NCI-H187 (cell line): ENCODE measurements at regions not wholly inside any gene's neighbourhood (a gene's known extent, or its start where the extent isn't known, plus 50 kb on each side); places are given as distances from the start of the nearest gene placed in this dataset.
A peak's percentile ranks its signal among the peaks of the same experiment; 100 is the strongest.
"Not testable (repeated sequence)": the region's sequence is repeated elsewhere in the genome, so short reads cannot be mapped to it uniquely, and the experiment has no call there.

Experiments
- DNase-seq, 2 experiments: peaks; one replicate each; lab custom pipeline; 2025; lab: John Stamatoyannopoulos, UW

DNA sequence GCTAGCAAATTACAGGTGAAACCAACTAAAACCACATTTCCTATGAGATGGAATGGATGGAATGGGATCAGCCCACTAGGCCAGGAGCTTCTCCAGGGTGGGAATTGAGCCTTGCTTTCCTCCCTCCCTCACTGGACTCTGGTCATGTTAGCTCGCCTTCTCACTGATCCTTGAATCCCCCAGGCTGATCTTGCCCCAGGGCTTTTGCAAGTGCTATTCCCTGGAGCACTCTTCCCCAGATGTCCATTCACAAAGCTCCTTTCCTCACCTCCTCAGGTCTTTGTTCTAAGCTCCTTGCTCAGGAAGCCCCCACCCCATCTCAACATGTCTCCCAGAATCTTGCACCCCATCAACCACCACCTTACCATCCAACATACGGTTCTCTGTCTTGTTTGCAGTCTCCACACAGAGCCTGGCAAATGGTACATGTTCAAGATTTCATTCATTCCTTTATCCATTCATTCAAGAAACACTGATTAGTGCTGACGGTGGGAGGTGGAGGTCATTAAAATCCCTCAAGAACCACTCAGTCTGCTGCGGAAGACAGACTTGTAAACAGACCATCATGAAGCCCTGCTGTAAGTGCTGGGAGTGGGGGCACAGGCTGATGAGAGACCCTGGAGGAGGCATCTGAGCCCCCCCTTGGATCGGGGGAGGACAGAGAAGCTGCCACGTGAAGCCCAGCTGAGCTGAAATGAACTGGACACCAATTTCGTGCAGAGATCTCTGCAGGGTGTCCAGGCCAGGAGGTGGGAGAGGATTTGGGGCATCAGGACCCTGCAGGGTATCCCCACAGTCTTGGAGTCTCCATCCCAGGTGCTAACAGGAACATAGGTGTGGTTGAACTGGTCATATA is 141.7 kb downstream of the BARX1 start:
- peak in 1 of 2 experiments; percentile 34 for DNase-seq

DNA sequence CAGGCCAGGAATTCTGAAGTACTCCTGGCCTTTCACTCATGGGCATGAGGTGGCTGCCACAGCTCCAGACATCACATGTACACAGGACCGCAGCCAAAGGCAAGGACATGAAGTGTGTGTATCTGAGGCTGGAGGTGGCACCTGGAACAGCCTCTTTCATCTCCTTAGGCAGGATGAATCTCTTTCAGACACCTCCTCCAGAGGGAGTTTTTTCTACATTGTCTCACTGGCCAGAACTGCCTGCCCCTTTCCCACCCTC is 142.8 kb downstream of the BARX1 start:
- DNase-seq, result no peak

DNA sequence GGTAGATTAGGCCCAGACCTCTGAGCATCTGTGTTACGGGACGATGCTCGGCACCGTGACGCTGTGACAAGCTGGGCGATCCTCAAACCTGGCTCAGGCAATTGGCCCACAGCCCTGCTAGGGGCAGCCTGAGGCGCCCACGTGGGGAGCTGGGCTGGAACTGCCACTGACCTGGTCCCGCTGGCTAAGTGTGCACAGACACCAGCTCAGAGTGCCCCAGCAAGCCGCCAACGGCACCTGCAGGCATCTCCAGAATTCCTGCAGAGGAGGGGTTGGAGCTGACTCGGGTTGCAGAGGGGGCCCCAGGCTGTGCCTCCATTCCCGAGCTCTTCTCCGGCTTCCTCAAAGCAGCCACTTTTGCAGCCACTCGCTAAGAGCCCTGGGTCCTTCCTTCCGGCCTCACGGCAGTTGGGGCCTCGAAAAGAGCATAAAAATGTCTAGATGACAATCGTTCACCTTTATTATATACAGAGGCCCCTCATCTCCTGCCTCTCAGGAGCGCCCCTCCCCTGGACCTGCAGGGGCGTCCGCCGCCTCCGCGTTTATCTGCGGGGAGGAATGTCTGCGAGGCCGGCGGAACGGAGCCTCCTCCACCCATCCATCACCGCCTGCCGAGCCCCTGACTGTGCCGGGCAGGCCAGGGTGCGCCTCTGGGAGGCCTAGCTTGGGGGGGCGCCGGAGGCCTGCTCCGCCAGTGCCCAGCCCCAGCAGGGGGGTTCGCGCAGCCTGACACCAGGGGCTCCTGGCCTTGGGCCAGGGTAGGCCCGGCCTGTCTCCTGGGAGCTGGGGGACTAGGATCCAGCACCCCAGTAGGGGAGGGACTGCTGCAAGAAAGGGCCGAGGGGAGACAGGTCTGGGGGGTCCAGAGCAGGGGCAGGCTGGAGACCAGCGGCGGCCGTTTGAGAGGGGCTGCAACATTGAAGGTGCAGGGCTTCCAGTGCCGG is 144.9 kb downstream of the BARX1 start:
- no peak for DNase-seq

DNA sequence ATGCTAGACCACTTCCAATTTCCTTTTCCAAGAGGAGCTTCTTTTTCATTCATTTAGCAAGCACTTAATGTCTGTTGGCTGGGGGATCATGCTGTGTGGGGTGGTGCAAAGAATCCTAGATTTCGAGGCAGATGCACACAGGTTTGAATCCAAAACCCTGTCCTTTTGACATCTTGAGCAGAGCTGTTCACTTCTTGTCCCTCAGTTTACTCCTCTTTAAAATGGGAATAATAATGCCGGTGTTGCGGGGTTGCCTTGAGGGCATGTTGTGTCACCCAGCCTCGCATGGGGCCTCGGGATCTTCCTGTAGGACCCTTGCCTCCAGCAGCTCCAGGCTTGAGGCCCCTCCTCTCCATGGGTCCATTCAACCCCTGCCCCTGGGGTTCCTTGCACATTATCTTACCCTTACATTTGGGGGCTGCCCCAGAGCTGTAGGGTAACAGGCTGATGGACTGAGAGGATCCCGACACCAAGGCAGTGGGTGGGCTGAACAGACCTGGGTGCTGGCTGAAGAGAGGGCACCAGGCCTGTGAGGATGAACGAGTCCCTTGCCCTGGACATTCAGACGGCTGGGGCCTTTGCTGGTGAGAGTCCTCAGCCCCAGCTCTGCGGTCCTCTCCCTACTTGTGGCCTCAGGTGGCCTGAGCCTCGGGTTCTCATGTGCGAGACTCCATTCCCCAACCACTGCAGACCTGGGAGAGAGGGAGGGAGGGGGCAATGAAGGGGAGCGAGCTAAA is 145.8 kb downstream of the BARX1 start:
- no peak for DNase-seq

DNA sequence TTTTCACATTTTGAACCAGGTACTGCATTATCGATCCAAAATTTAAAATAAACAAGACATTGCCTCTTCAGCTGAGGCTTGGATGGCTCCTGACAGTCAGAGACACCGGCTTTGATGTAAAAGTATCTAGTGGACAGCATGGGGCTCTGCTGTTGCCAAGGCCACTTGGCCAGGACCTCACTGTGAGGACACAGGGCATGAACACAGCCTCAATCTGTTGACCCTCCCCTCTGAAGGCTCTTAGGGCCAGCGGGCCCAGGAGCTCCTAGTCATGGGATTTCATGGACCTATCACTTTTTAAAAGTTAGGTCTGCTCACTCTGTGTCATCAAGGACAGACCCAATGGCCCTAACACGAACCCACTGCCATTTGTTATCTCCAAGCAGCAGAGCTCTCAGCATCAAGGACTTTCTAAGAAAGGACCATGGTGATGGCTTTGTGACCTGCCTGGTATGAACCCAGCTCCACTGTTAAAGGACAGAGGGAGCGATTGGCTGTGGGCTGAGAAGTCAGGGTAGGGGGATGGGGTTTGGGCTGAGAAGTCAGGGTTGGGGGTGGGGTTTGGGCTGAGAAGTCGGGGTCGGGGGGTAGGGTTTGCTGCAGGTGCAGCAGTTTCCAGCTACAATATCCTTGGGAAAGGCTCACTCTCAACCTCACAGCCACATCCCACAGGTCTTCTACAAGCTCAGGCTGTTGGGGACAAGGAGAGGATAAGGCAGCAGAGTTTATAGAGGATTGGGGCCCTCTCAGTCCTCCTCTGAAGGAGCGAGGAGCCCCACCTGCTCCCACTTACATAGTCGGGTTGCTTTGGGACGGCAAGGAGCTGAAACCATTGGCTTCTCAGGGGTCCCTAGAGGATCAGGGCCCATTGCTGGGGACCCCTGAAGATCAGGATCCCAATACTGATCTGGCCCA is 146.8 kb downstream of the BARX1 start:
- DNase-seq, result no peak

DNA sequence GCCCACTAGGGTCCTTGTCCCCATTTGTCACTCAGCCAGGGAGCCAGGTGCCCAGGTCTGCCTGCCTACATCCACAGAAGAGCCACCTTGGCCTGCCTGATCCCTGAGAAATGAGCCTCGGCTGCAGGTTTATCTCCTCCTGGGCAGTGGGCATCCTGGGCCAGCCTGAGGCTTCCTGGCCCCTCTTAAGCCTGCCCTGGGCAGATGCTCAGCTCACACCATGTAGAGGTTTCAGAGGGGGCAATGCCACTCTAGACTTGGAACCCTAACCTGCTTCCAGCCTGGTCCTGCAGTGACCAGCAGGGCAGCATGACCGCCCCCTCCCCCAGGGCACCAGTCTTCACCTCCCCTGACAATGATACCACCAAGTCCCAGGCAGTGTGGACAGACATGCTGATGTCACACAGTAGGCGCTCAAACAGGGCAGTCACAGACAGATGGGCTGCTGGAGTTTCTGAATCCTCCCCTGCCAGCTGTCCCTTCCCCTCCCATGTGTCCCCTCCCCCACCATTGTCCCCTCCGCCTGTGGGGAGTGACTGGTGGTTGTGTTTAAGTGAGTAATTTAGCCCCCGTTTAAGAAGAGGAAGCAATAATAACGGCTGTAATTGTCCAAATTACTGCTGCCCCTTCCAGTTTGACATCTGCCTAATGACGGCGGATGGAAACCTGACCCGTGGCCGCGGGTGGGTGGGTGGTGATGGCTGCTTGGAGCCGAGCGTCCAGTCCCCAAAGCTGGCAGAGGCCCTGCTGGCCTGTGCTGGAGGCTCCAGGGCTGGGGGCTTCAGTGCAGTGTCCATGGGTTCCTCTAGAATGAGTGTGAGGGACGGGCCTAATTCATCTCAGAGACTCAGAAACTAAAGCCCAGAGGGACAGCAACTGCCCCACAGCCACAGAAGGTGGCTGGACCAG is 147.7 kb downstream of the BARX1 start:
- DNase-seq, result no peak

DNA sequence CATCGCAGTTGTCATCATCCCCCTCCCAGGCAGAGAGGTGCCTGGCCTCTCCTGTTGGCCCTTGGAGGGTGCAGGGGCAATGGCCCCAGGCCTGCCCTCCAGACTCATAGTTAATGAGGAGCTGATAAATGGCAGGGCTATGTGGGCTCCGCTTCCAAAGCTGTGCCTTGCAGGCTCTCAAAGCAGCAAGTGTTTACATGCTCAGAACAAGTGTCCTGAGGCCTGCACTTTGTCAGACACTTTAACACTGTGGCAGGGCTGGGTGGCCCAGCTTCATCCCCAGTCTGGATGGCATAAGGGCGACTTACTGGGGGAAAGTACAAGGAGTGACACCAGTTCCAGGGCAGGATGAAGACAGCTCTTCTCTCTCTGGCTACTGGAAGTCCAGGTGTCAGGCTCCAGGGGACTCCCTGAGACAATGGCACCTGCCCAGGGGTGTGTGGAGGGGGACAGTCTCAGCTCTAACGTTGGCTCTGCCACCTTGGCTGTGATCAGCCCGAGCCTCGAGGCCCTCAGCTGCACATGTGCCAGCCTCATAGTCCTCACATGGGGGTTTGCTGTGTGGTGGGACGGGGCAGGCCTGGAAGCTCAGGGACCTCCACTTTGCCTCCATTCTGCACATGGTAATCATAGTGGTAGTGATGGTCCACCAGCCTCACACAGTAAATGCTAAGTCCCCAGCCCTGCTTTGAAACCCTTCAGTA is 153.4 kb downstream of the BARX1 start:
- DNase-seq, result no peak

DNA sequence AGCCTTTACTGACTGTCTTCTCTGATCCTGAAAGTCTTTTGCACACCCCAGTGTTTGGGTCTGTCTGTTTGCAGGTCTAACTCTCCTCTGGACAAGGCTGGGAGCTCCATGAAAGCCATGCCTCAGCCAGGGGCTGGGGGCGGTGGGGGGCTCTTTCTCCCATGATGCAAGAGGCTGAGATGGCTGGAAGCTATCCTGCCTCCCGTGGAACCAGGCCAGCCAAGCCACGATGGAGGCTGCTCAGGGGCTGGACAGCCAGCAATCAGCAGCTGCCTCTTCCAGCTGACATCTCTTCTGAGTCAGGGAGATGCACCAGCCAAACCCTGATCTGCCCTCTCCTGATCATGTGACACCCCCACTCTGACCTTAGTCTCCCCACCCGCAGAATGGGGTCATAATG is 154.0 kb downstream of the BARX1 start:
- no peak for DNase-seq

DNA sequence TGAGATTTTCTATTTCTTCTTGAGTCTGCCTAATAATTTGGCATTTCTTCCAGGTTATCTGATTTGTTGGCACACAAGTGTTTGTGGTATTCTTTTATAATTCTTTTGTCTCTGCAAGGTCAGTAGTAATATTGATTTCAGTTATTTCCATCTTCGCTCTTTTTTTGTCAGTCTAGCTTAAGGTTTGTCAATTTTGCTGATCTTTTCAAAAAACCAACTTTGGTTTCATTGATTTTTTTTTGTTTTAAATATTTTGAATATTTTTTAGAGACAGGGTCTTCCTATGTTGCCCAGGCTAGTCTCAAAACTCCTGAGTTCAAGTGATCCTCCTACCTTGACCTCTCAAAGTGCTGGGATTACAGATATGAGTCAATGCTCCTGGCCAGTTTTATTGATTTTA is 162.8 kb downstream of the BARX1 start:
- no peak for DNase-seq

DNA sequence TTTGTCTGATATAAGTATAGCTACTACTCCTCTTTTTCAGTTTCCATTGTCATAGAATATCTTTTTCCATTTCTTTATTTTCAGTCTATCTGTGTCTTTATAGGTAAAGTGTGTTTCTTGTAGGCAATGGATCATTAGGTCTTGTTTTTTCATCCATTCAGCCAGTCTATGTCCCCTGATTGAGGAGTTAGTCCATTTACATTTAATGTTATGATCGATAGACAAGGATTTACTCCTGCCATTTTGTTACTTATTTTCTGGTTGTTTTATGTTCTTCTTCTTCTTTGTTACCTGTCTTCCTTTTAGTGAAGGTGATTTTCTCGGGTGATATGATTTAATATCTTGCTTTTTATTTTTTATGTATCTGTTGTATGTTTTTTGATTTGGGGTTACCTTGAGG is 169.0 kb downstream of the BARX1 start:
- DNase-seq, result no peak

DNA sequence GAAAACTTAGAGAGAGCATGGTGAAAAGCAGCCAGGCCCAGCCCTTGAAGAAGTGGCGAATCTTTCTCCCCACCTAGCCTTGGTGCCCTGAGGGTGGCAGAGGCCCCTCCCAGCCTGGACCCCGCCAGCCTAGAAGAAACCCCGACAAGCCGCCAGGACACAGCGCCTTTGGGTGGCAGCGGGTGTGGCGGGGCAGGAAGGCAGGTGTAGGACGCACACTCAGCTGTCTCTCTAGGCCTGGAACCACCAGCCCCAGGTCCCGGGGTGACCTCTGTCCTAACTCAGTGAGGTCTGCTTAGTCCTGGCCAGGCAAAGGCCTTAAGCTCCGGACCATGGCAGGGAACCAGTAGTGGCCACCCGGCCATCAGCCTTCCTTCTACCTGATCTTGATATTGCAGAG is 178.3 kb downstream of the BARX1 start:
- no peak for DNase-seq

DNA sequence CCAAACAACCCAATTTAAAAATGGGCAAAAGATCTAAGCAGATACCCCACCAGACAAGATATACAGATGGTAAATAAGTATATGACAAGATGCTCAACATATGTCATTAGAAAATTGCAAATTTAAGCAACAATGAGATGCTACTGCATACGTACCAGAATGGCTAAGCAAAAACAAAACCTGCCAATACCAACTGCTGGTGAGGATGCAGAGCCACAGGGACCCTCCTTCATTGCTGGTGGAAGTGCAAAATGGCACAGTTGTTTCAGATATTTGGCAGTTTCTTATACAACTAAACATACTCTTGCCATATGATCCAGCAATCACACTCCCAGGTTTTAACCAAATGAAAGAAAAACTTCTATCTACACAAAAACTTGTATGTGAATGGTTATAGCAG is 178.9 kb downstream of the BARX1 start:
- DNase-seq, result no peak

DNA sequence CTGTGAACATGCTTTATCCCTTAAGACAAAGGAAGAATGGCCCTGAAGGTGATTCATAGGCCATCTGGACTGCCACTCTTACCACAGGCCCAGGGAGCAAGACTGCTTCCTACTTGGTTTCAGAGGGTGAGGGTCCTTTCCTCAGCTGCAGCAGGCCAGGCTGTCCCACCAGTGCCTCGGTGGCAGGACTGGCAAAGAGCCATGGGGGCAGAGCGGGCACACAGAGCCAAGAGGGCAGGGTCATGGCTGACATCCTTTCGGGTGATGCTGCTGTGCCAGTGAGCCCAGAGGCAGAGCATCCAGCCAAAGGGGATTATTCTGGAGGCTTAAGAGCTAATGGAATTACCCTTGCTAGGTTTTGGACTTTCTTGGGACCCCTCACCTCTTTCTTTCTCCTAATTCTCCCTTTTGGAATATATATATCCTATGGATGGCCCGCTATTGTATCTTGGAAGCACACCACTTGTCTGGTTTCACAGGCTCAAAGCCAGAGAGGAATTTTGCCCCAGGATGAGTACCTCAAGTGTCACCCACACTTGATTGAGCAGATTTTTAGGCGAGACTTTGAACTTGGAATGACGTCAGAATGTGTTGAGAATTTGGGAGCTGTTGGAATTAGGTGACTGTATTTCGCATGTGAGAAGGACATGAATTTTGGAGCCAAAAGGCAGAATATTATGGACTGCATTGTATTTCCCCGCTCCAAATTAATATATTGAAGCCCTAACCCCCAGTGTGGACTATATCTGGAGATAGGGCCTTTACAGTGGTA is 180.6 kb downstream of the BARX1 start:
- no peak for DNase-seq

DNA sequence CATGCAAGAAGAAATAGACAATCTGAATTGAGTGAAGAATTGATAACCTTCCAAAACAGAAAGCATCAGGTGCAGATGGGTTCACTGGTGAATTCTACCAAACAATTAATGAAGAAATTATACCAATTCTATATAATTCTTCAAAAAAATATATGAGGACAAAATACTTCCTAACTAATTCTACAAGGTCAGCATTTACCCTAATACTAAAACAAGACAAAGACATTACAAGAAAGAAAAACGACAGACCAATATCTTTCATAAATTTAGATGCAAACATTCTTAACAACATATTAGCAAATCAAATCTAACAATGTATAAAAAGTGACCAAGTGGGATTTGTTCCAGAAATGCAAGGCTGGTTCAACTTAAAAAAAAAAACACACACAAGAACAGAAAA is 183.9 kb downstream of the BARX1 start:
- DNase-seq, result no peak

DNA sequence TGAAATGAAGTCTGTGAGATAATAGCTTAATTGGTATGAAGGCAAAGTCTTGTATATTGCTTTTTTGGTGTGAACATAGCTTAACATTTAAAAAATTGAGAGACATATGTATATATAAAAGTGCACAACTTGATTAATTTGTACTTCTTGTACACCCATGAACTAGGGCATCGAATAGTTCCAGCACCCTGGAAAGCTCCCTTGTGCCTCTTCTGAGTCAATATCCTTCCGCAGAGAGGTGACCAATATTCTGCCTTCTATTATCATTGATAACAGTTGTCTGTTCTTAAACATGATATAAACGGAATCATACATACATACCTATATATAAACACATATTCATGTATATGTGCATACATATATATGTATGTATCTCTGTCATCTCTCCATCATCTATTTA is 185.4 kb downstream of the PHF2 start:
- no peak for DNase-seq

DNA sequence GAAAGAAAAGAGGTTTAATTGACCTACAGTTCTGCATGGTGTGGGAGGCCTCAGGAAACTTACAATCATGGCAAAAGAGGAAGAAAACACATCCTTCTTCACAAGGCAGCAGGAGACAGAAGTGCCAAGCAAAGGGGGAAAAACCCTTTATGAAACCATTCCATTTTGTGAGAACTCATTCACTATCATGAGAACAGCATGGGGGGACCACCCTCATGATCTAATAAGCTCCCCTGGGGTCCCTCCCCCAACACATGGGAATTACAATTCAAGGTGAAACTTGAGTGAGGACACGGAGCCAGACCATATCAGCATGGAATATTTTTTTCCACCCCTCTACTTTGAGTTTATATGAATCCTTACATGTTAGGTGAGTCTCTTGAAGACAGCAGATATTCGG is 173.7 kb downstream of the PHF2 start:
- no peak for DNase-seq

DNA sequence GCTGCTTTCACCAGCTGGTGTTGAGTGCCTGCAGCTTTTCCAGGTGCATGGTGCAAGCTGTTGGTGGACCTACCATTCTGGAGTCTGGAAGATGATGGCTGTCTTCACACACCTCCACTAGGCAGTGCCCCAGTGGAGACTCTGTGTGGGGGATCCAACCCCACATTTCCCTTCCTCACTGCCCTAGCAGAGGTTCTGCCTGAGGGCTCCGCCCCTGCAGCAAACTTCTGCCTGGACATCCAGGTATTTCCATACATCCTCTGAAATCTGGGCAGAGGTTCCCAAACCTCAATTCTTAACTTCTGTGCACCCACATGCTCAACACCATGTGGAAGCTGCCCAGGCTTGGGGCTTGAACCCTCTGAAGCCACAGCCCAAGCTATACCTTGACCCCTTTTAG is 172.4 kb downstream of the PHF2 start:
- not testable (repeated sequence) for DNase-seq

DNA sequence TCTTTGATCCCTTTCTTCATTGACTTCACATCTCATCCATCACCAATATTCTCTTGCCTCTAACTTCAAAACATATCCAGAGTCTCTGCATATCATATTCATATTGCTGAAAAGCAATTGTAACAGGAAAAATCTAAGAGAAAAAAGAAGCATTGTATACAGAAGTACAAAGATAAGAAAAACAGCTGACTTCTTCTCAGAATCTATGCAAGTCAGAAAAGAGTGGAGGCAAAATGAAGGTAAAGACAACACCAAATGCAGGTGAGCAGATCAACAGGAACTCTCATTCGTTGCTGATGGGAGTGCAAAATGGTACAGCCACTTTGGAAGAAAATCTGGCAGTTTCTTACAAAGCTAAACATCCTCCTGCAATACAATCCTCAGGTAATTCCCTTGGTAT is 155.6 kb downstream of the PHF2 start:
- DNase-seq, result no peak

DNA sequence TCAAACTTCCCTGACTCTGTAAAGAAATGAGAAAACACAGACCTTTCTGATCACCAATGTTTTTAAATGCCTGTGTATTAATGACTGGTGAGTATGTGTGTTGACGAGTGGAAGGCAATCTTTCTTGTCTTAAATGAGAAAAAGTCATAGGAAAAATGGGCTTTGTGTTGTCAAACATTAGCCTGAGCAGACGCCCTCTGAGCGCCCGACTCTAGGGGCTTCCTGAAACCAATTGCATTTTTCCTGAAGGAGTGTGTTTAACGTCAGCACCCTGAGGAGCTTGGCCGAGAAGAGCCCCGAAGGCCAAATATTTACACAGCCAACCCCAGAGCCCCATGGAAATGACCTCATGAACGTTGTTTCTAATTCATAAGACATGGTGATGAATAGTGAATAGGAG is 154.3 kb downstream of the PHF2 start:
- DNase-seq, result no peak
